SK-N-MC (cell line): ENCODE measurements at regions not wholly inside any gene's neighbourhood (a gene's known extent, or its start where the extent isn't known, plus 50 kb on each side); places are given as distances from the start of the nearest gene placed in this dataset.

Experiments
- EZH2 ChIP-seq: fragments of 200-600 bp; sonication (generic); IDR thresholded peaks from one replicate; pipeline ENCODE4 v1.6.1; 2017; ENCODE audit warnings: antibody characterized with exemption
- POLR2AphosphoS5 ChIP-seq: IDR thresholded peaks from 2 replicates; pipeline ENCODE4 v1.6.1; 2012; ENCODE audit warnings: mild to moderate bottlenecking, low read depth, low read length, borderline replicate concordance

GRCh38 chr15:59936741-59937140 lies 67.4 kb upstream of the FOXB1 start:
- no peak for TF ChIP-seq POLR2AphosphoS5
- TF ChIP-seq EZH2, result no peak
